HG02678 (cell line): ENCODE measurements at regions not wholly inside any gene's neighbourhood (a gene's known extent, or its start where the extent isn't known, plus 50 kb on each side); places are given as distances from the start of the nearest gene placed in this dataset.
"Not testable (repeated sequence)": the region's sequence is repeated elsewhere in the genome, so short reads cannot be mapped to it uniquely, and the experiment has no call there.

ENCODE experiments used
- ATAC-seq: cut with Tn5 transposase; IDR thresholded peaks from one replicate; pipeline ENCODE4 v1.9.1; 2021; ENCODE audit warnings: mild to moderate bottlenecking, moderate library complexity; ENCODE audit not compliant: unreplicated experiment

- ATAC-seq: no peak
Measured at GRCh38 chr6:85887461-85887860, 244.8 kb upstream of the SYNCRIP start.

- no peak for ATAC-seq
Measured at GRCh38 chr6:85868685-85869084, 226.0 kb upstream of the SYNCRIP start.

DNA sequence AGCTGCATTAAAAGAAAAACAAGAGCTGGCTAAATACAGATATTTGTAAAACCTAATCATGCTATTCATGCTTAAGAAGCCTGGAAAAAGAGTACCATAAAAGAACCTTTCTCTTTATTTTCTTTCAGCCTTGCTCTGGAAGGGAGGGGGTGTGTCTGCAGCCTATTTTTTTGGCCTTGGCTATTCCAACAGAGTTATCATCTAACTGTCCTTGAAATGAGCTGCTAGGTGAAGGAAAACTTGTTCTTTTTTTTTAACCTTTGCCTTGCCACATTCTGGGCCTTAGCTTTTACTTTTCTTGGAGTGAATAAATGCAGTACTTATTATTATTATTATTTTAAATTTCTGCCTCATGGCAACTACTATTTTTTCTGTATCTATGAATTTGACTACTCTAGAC, 224.9 kb upstream of the SYNCRIP start:
- ATAC-seq: no peak

DNA sequence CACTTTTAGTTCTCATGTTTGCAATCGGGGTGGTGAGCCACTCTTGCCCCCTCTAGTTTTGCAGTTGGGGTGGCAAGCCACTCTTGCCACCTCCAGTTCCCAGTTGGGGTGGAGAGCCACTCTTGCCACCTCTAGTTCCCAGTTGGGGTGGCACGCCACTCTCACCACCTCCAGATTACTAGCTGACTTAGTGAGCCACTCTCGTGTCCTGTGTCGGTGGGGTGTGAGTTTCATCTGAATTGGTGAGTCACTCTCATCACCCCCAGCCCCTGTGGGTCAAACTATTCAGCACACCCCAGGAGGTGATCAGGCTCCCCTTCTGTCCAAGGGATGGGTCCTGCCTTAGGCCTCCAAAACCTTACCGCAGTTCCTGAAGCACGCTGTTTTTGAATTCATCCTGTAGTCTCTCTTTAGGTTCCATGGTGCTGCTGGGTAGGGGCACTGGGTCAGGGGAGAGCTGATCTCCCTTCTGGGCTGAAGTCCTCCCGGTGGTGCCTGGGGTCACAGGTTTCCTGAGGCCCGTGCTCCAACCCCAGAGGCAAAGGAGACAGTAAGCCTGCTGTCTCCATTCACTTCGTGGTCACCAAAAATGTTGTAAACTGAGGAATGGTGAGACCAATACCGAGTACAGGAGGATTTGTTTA, 224.2 kb upstream of the SYNCRIP start:
- ATAC-seq: no peak

DNA sequence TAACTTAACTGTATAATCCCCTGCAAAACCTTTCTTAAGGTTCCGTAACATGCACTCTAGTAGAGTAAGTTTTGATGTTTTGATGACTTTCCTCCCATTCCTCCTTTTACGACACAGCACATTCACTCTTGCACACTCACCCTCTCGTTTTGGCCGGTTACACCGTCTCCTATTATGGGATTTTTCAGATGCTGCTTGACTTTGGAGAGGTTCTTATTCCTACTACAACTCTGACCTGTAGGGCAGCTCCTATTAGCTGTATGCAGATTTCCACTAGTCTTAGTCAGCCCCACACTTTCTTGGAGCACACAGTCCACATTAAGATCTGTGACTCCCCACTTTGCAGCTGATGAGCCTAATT, 223.7 kb upstream of the SYNCRIP start:
- ATAC-seq: no peak

GRCh38 chr6:85865420-85866369, 223.0 kb upstream of the SYNCRIP start:
- peak; percentile 67 for ATAC-seq

DNA sequence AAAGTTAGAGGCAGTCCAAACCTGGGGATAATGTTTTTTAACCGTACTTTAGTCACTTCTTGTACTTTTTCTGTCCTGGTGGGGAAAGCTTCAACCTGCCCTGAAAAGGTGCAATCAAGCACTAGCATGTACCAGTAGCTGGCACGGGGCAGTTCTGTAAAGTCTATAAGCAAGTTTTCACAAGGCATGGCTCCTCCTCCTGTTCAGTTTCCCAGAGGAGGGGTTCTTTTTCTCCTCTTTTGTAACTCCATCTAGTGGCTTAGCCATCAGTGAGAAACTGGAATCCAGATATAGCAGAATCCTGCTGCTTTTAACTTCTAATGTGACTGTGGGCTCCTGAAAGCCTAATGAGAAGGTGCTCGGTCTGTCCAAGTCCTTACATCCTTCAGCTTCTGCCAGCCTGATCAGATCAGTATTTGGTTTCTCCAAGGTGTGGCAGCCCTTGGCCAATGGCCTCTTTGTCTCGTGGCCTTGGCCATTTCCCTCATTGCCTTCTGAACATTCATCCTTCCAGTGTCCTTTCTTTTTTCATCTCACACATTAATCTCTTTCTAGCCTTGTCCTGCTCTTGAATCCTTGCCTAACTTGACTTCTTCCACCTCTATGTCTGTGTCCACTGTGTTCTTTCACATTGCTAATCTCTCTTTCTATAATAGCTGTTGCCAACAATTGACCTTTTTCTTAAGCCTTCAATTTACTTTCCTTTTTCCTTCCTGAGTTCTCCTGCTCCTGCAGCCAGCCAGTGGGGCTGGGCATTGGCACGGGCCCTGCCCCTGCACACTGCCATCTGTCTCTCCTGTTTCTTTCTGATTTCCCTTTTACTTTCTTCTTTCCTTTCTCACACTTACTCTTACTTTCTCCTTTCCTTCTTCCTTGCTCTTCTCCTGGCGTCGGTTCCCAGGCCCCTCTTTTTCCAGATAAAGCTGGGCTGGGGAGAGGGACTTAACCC, 222.0 kb upstream of the SYNCRIP start:
- no peak for ATAC-seq

DNA sequence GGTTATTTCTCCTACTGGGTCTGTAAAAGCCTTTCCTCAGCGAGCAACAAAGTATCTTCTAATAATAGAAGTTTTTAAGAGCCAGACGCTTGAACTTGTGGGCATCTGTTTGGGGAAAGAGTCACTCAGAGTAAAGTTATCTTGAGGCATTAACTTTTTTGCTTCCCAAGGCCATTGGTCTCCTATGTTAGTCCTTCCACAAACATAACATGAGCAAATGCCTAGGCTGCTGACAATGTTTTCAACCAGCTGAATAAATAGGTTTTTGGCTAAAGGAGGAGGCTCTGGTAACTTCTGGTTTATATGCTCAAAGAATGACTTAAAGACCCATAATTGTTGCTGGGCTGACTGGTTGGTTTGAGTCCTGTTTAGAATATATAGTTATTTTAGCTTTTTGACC, 213.5 kb upstream of the SYNCRIP start:
- ATAC-seq: no peak

DNA sequence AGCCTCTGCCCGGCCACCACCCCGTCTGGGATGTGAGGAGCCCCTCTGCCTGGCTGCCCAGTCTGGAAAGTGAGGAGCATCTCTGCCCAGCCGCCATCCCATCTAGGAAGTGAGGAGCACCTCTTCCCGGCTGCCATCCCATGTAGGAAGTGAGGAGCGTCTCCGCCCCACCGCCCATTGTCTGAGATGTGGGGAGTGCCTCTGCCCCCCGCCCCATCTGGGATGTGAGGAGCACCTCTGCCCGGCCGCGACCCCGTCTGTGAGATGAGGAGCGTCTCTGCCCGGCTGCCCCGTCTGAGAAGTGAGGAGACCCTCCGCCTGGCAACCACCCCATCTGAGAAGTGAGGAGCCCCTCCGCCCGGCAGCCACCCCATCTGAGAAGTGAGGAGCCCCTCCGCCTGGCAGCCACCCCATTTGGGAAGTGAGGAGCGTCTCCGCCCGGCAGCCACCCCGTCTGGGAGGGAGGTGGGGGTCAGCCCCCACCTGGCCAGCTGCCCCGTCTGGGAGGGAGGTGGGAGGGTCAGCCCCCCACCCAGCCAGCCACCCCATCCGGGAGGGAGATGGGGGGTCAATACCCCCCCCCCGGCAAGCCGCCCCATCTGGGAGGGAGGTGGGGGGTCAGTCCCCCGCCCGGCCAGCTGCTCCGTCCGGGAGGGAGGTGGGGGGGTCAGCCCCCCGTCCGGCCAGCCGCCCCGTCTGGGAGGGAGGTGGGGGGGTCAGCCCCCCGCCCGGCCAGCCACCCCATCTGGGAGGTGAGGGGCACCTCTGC, 195.8 kb upstream of the SYNCRIP start:
- ATAC-seq: not testable (repeated sequence)

GRCh38 chr6:85828973-85829372, 186.3 kb upstream of the SYNCRIP start:
- no peak for ATAC-seq

- ATAC-seq: no peak
Measured at GRCh38 chr6:85826997-85827396, 184.3 kb upstream of the SYNCRIP start.

GRCh38 chr6:85824329-85824728, 181.6 kb upstream of the SYNCRIP start:
- ATAC-seq: no peak

DNA sequence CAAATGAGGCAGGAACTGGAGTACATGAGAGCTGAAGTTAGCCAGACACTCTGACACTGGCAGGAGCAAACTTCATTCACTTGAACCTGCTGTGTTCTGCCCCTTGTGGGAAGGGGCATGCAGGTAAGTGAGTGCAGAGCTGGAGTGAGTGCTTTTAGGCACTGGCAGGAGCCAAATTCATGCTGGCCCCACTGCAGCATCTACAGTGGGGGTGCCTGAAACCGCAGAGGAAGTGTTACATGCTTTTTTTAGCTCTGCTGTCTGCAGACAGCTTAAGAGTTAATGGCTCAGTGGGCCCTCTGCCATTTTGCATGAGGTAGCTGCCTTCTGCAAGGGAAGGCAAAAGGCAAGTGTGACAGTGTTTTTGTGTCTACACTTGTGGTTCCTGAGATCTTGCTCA, 167.9 kb upstream of the SYNCRIP start:
- no peak for ATAC-seq

DNA sequence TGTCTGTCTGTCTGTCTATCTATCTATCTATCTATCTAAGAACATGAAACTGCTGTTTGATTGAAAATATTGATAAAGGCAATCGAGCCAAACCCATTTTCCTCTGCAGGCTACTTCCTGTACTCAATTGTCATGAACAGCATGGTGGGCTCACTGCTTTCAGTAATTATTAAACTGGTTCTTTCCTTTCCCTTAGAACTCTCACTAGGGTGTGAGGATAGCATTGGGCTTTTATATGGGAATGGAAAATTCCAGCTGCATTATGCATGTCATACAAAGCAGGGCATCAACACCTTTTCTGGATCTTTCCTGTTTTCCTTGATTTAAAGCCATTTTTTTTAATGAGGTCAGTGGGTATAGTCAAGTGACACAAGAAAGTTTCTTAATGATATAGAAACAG, 161.0 kb upstream of the SYNCRIP start:
- no peak for ATAC-seq

- ATAC-seq: no peak
Measured at GRCh38 chr6:85802162-85802561, 159.5 kb upstream of the SYNCRIP start.

DNA sequence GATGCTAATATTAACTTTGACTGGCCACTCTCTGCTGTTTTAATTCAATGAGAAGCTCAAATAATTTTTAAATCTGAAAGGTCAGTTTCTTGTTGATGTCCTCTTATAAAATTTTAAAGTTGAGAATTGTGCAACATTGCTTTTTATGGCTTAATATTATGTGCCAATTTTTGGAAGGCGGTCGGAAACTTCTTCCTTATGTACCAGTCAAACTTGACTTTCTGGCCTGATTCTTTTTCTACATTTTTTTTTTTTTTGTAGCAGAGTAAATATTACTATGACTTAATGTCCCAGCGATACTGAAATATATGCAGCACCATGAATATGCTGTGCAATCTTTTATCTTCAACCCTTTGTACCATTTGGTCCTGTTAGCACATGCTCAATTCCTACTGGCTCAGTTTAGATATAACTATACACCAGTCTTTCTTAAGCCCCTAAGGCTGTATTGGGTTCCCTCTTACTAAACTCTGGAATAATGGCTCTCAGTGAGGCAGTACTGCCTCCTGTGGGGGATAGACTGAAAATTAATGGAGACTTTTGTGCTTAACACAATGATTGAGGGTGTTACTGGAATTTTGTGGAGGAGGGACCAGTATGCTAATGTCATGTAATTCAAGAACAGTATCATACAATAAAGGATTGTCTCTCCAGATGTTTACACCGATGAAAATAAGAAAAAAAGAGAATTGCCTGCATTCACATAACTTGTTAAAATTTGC, 156.4 kb upstream of the SYNCRIP start:
- no peak for ATAC-seq

- ATAC-seq: no peak
Measured at GRCh38 chr6:85797993-85798392, 155.3 kb upstream of the SYNCRIP start.

GRCh38 chr6:85795945-85796344, 153.3 kb upstream of the SYNCRIP start:
- ATAC-seq: no peak

- ATAC-seq: no peak
Measured at GRCh38 chr6:85792254-85792653, 149.6 kb upstream of the SYNCRIP start.

GRCh38 chr6:85775883-85776282, 133.2 kb upstream of the SYNCRIP start:
- no peak for ATAC-seq
